Breast epithelium (tissue), 3 donors: ENCODE measurements at regions not wholly inside any gene's neighbourhood (a gene's known extent, or its start where the extent isn't known, plus 50 kb on each side); places are given as distances from the start of the nearest gene placed in this dataset.
"Not testable (repeated sequence)": the region's sequence is repeated elsewhere in the genome, so short reads cannot be mapped to it uniquely, and the experiment has no call there.

Experiments
- CTCF ChIP-seq, 3 donors: fragments of 450-650 bp; IDR thresholded peaks; one replicate each; pipeline ENCODE4 v1.5.1; 2016 to 2017; ENCODE audit warnings: antibody characterized with exemption in 3 of 3, mild to moderate bottlenecking in 3 of 3, moderate library complexity in 3 of 3
- POLR2A ChIP-seq: fragments of 450-650 bp; IDR thresholded peaks from one replicate; pipeline ENCODE4 v1.6.1; 2016; ENCODE audit warnings: antibody characterized with exemption, mild to moderate bottlenecking, moderate library complexity
- POLR2AphosphoS5 ChIP-seq, 3 donors: sonication (generic); formaldehyde crosslinking; IDR thresholded peaks; one replicate each; pipeline ENCODE4 v1.6.1; 2017; ENCODE audit warnings: antibody characterized with exemption in 3 of 3

GRCh38 chr7:6978326-6978725, 152.3 kb upstream of the CCZ1B start:
- not testable (repeated sequence) for TF ChIP-seq POLR2A; POLR2AphosphoS5 (IDR thresholded peaks at IDR 0.05); CTCF (IDR thresholded peaks at IDR 0.05)
